ENCODE measurements at regions not wholly inside any gene's neighbourhood (a gene's known extent, or its start where the extent isn't known, plus 50 kb on each side); places are given as distances from the start of the nearest gene placed in this dataset.

DNA sequence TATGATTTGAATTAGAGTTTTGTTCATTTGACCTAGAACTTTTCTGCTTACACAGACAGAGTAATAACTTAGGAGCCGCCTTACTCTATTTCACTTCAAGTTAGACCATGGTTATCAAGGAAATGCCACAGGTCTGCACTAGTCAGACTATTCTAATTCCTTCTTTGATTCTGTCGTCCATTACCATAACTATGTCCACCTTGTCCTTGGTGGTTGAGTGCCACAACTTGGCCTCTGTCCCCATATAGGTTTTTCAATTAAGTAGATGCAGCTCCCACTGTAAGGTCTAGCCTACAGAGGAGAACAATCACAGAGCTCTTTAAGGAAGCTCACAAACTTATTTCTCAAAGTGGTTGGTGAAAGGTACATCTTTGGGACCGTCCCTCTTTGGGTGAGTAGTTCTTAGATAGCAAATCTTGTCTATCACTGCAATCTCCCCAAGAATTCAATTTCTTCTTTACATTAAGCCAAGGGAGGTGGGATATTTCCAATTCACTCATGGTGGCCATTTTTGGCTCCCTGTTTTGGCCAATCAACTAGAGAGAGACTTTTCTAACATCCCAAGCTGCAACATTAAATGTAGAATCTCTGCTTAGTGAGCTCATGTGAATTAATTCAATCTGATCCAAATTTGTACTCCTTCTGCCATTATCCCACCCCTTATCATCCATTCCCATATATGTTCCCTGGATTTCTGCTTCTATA, 434.6 kb downstream of the ADAMTS20 start:
- no peak overlapping the region for H3K27ac Mint-ChIP-seq
- ChIA-PET CTCF (interaction anchor here (0.5 kb wide), 1 partner anchor 634 kb away, joined by 3 read pairs; no protein-coding TSS in a partner anchor), POLR2A (no interaction called here)
- no peak overlapping the region for H3K4me3 Mint-ChIP-seq
- TF ChIP-seq KAT7 (CRISPR knock-in tag; IDR thresholded peaks at IDR 0.05; ENCODE audit: borderline replicate concordance), result no peak
- TF ChIP-seq, protein P1, sequence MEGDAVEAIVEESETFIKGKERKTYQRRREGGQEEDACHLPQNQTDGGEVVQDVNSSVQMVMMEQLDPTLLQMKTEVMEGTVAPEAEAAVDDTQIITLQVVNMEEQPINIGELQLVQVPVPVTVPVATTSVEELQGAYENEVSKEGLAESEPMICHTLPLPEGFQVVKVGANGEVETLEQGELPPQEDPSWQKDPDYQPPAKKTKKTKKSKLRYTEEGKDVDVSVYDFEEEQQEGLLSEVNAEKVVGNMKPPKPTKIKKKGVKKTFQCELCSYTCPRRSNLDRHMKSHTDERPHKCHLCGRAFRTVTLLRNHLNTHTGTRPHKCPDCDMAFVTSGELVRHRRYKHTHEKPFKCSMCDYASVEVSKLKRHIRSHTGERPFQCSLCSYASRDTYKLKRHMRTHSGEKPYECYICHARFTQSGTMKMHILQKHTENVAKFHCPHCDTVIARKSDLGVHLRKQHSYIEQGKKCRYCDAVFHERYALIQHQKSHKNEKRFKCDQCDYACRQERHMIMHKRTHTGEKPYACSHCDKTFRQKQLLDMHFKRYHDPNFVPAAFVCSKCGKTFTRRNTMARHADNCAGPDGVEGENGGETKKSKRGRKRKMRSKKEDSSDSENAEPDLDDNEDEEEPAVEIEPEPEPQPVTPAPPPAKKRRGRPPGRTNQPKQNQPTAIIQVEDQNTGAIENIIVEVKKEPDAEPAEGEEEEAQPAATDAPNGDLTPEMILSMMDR (IDR thresholded peaks at IDR 0.05), result no peak
- TF ChIP-seq ZBTB21 (CRISPR knock-in tag; IDR thresholded peaks at IDR 0.05; ENCODE audit: borderline replicate concordance), result no peak
- H3K27me3 Mint-ChIP-seq (ENCODE audit: low read depth), result no peaks in the 10 kb centered on the region
- H3K9me3 Mint-ChIP-seq, result peaks cover 5% of the 10 kb centered on the region
- ATAC-seq (no peak), DNase-seq (ENCODE audit: low spot score) (no peak)
- no peaks in the 10 kb centered on the region for H3K36me3 Mint-ChIP-seq
- peaks cover 8% of the 10 kb centered on the region; the same call in 1 of the 2 replicates for H3K4me1 Mint-ChIP-seq

DNA sequence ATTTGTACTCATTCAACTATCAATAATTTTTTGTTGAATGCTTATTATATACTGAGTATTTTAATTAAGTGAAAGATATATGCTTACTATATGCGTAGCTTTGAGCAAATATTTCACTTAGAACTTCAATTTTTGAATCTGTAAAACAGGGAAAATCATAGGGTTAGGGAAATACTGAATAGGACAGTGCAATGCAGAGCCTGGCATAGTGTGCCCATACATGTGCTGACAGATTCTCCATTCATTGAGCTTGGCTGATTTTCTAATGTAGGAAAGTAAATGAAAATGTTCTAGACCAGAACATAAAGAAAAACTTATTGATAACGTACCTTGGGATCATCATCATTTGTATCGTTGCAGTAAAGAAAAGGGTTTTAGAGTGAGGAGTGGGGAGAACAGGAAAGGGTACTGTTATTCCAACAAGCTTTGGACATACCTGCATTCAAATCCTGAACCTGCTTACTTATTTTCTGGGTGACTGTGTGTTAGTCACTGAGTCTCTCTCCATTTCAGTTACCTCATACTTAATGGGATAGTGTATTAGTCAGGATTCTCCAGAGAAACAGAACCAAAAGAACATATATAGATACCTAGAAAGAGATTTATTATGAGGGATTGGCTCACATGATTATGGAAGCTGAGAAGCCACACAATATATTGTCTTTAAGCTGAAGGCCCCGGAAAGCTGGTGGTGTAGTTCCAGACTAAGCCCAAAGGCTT, 436.4 kb downstream of the ADAMTS20 start:
- H3K4me3 Mint-ChIP-seq, result no peak overlapping the region
- H3K4me1 Mint-ChIP-seq, result peaks cover 15% of the 10 kb centered on the region
- H3K27ac Mint-ChIP-seq, result no peak overlapping the region
- H3K9me3 Mint-ChIP-seq, result peaks cover 5% of the 10 kb centered on the region
- POLR2A ChIA-PET, result no interaction called here
- H3K36me3 Mint-ChIP-seq, result no peaks in the 10 kb centered on the region
- CTCF ChIA-PET, result no interaction called here
- TF ChIP-seq OVOL2 (CRISPR knock-in tag; IDR thresholded peaks at IDR 0.05; ENCODE audit: borderline replicate concordance) (no peak), SOX15 (CRISPR knock-in tag; IDR thresholded peaks at IDR 0.05) (no peak), ELF4 (CRISPR knock-in tag; IDR thresholded peaks at IDR 0.05; ENCODE audit: low read depth) (no peak), ESRRA (CRISPR knock-in tag; IDR thresholded peaks at IDR 0.05; ENCODE audit: borderline replicate concordance) (no peak), ZNF423 (CRISPR knock-in tag; IDR thresholded peaks at IDR 0.05) (no peak), ZNF425 (CRISPR knock-in tag; conservative IDR thresholded peaks at IDR 0.05) (no peak), GRHL2 (CRISPR knock-in tag; IDR thresholded peaks at IDR 0.05; ENCODE audit: insufficient replicate concordance, severe bottlenecking) (no peak), ZNF416 (CRISPR knock-in tag; IDR thresholded peaks at IDR 0.05) (no peak), GABPB1 (CRISPR knock-in tag; IDR thresholded peaks at IDR 0.05) (no peak), ETV6 (CRISPR knock-in tag; IDR thresholded peaks at IDR 0.05) (no peak)
- TF ChIP-seq, protein P2, sequence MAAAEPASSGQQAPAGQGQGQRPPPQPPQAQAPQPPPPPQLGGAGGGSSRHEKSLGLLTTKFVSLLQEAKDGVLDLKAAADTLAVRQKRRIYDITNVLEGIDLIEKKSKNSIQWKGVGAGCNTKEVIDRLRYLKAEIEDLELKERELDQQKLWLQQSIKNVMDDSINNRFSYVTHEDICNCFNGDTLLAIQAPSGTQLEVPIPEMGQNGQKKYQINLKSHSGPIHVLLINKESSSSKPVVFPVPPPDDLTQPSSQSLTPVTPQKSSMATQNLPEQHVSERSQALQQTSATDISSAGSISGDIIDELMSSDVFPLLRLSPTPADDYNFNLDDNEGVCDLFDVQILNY (CRISPR knock-in tag; IDR thresholded peaks at IDR 0.05), result no peak
- no peaks in the 10 kb centered on the region for H3K27me3 Mint-ChIP-seq (ENCODE audit: low read depth)
- ATAC-seq, result no peak
- DNase-seq (ENCODE audit: low spot score), result no peak

- peaks cover 12% of the 10 kb centered on the region for H3K9me3 Mint-ChIP-seq
- H3K36me3 Mint-ChIP-seq, result no peaks in the 10 kb centered on the region
- POLR2A ChIA-PET, result no interaction called here
- H3K4me1 Mint-ChIP-seq, result peaks cover 11% of the 10 kb centered on the region
- ATAC-seq (no peak), DNase-seq (ENCODE audit: low spot score) (no peak)
- TF ChIP-seq SMAD4 (CRISPR knock-in tag; IDR thresholded peaks at IDR 0.05) (no peak), NR3C1 (CRISPR knock-in tag; conservative IDR thresholded peaks at IDR 0.05; ENCODE audit: low read depth) (no peak), ZNF263 (CRISPR knock-in tag; IDR thresholded peaks at IDR 0.05; ENCODE audit: low read depth) (no peak), ZNF512 (CRISPR knock-in tag; IDR thresholded peaks at IDR 0.05; ENCODE audit: borderline replicate concordance) (no peak), USF1 (CRISPR knock-in tag; IDR thresholded peaks at IDR 0.05) (no peak), ZNF423 (CRISPR knock-in tag; IDR thresholded peaks at IDR 0.05) (no peak), ZNF138 (CRISPR knock-in tag; conservative IDR thresholded peaks at IDR 0.05) (no peak)
- H3K27me3 Mint-ChIP-seq (ENCODE audit: low read depth), result no peaks in the 10 kb centered on the region
- no peak overlapping the region for H3K27ac Mint-ChIP-seq
- CTCF ChIA-PET, result no interaction called here
- H3K4me3 Mint-ChIP-seq, result no peak overlapping the region
These were observed 437.7 kb downstream of the ADAMTS20 start for GRCh38 chr12:43114316-43114715.

All from WTC11 (cell line).